Stomach (tissue), 4 donors: ENCODE measurements at regions not wholly inside any gene's neighbourhood (a gene's known extent, or its start where the extent isn't known, plus 50 kb on each side); places are given as distances from the start of the nearest gene placed in this dataset.

Experiments
- POLR2A ChIP-seq, 4 donors: fragments of 450-650 bp; IDR thresholded peaks; one replicate each; pipeline ENCODE4 v1.6.1; 2016; ENCODE audit warnings: antibody characterized with exemption in 4 of 4, control low read depth in 2 of 4, mild to moderate bottlenecking in 1 of 4, moderate library complexity in 1 of 4
- TF ChIP-seq, protein P1 (sequence below), 7 experiments: fragments of 450-650 bp in 4 of 7; fragments of 200-600 bp in 3 of 7; sonication (generic) in 3 of 7; IDR thresholded peaks; one replicate each; pipeline ENCODE4 v1.5.1; 2016 to 2019; ENCODE audit warnings: antibody characterized with exemption in 7 of 7, control low read depth in 2 of 7, mild to moderate bottlenecking in 1 of 7

DNA sequence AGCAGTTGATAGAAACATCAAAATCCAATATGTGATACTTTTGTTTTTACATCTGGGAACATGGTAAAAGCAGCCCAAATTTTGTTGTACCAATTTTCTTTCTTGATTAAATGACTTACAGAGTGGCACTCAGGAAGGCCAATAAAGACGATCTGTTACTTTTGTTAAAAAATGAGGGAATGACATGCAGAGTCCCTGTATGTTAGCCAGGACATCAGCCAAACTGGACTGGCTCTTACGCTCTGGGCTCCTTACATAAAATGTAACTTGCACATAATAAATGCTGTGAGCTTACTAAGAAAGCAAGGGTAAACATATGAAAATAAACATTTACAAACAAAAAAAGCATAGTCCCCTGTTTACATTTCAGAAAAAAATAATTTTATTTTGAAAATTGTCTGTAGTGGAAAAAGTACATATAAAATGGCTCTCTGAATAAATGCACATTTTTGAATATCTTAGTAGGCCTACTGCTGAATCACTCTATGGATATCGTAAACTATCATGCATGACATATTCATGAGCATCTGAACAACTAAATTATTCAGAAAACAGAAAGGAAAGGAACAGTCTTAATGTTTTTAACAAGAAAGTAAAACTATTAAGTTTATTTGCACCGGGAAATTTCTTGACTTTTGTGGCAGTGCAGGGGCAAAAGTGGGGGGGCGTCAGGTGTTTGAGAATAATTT, 534.5 kb downstream of the KCTD12 start:
- TF ChIP-seq POLR2A (IDR thresholded peaks at IDR 0.05): no peak
- TF ChIP-seq, protein P1, sequence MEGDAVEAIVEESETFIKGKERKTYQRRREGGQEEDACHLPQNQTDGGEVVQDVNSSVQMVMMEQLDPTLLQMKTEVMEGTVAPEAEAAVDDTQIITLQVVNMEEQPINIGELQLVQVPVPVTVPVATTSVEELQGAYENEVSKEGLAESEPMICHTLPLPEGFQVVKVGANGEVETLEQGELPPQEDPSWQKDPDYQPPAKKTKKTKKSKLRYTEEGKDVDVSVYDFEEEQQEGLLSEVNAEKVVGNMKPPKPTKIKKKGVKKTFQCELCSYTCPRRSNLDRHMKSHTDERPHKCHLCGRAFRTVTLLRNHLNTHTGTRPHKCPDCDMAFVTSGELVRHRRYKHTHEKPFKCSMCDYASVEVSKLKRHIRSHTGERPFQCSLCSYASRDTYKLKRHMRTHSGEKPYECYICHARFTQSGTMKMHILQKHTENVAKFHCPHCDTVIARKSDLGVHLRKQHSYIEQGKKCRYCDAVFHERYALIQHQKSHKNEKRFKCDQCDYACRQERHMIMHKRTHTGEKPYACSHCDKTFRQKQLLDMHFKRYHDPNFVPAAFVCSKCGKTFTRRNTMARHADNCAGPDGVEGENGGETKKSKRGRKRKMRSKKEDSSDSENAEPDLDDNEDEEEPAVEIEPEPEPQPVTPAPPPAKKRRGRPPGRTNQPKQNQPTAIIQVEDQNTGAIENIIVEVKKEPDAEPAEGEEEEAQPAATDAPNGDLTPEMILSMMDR (IDR thresholded peaks at IDR 0.05): no peak
